GM21381 (cell line): ENCODE measurements at regions not wholly inside any gene's neighbourhood (a gene's known extent, or its start where the extent isn't known, plus 50 kb on each side); places are given as distances from the start of the nearest gene placed in this dataset.
"Not testable (repeated sequence)": the region's sequence is repeated elsewhere in the genome, so short reads cannot be mapped to it uniquely, and the experiment has no call there.

Experiments used
- ATAC-seq: cut with Tn5 transposase; IDR thresholded peaks from one replicate; pipeline ENCODE4 v1.9.1; 2021; ENCODE audit warnings: mild to moderate bottlenecking, moderate library complexity; ENCODE audit not compliant: unreplicated experiment

- ATAC-seq = no peak
Measured at GRCh38 chr5:104052558-104053352, 490.2 kb upstream of the NUDT12 start.

- ATAC-seq = no peak
Measured at GRCh38 chr5:104050436-104050835, 487.8 kb upstream of the NUDT12 start.

GRCh38 chr5:104049752-104050151 lies 487.2 kb upstream of the NUDT12 start:
- ATAC-seq = no peak

GRCh38 chr5:104048231-104048630 lies 485.6 kb upstream of the NUDT12 start:
- ATAC-seq = no peak

GRCh38 chr5:104045987-104046386 lies 483.4 kb upstream of the NUDT12 start:
- ATAC-seq = no peak

GRCh38 chr5:104039871-104040270 lies 477.3 kb upstream of the NUDT12 start:
- ATAC-seq = not testable (repeated sequence)

- ATAC-seq = not testable (repeated sequence)
Measured at GRCh38 chr5:104037136-104037535, 474.5 kb upstream of the NUDT12 start.

GRCh38 chr5:104033186-104033585 lies 470.6 kb upstream of the NUDT12 start:
- not testable (repeated sequence) for ATAC-seq

GRCh38 chr5:104024538-104024937 lies 461.9 kb upstream of the NUDT12 start:
- ATAC-seq = no peak

GRCh38 chr5:104023739-104024138 lies 461.1 kb upstream of the NUDT12 start:
- no peak for ATAC-seq

GRCh38 chr5:104019956-104020355 lies 457.4 kb upstream of the NUDT12 start:
- ATAC-seq = no peak

- no peak for ATAC-seq
Measured at GRCh38 chr5:104018299-104018698, 455.7 kb upstream of the NUDT12 start.

- no peak for ATAC-seq
Measured at GRCh38 chr5:104016646-104017045, 454.1 kb upstream of the NUDT12 start.

GRCh38 chr5:104015765-104016164 lies 453.2 kb upstream of the NUDT12 start:
- no peak for ATAC-seq

GRCh38 chr5:104002783-104003182 lies 440.2 kb upstream of the NUDT12 start:
- ATAC-seq = not testable (repeated sequence)

- no peak for ATAC-seq
Measured at GRCh38 chr5:104001136-104001535, 438.5 kb upstream of the NUDT12 start.

GRCh38 chr5:103993031-103993430 lies 430.4 kb upstream of the NUDT12 start:
- no peak for ATAC-seq

- ATAC-seq = no peak
Measured at GRCh38 chr5:103990064-103990463, 427.5 kb upstream of the NUDT12 start.

GRCh38 chr5:103981592-103981991 lies 419.0 kb upstream of the NUDT12 start:
- no peak for ATAC-seq

GRCh38 chr5:103973669-103974068 lies 411.1 kb upstream of the NUDT12 start:
- no peak for ATAC-seq

GRCh38 chr5:103966295-103966694 lies 403.7 kb upstream of the NUDT12 start:
- not testable (repeated sequence) for ATAC-seq

- ATAC-seq = no peak
Measured at GRCh38 chr5:103962023-103962422, 399.4 kb upstream of the NUDT12 start.
